GM06990 (cell line): ENCODE measurements at regions not wholly inside any gene's neighbourhood (a gene's known extent, or its start where the extent isn't known, plus 50 kb on each side); places are given as distances from the start of the nearest gene placed in this dataset.

Experiments used
- DNase-seq: peaks from one replicate; pipeline ENCODE4 v3.0.0-alpha.2; 2011; ENCODE audit not compliant: insufficient read length; ENCODE audit errors: extremely low read depth
- H3K27me3 ChIP-seq: replicated peaks from 2 replicates; pipeline ENCODE4 v1.6.0; 2011; ENCODE audit warnings: low read length; ENCODE audit not compliant: control insufficient read depth, insufficient read depth
- H3K36me3 ChIP-seq: 2 replicates; pipeline ENCODE4 v1.5.1; 2011; ENCODE audit warnings: low read length; ENCODE audit not compliant: control insufficient read depth, insufficient read depth
- H3K4me3 ChIP-seq: replicated peaks from 2 replicates; pipeline ENCODE4 v1.5.1; 2011; ENCODE audit warnings: low read depth, mild to moderate bottlenecking, control low read depth, low read length
- CTCF ChIP-seq: IDR thresholded peaks from 2 replicates; pipeline ENCODE4 v1.5.1; 2011; ENCODE audit warnings: low read length, control low read depth, mild to moderate bottlenecking, inconsistent platforms; ENCODE audit not compliant: insufficient read depth, poor library complexity, severe bottlenecking

DNA sequence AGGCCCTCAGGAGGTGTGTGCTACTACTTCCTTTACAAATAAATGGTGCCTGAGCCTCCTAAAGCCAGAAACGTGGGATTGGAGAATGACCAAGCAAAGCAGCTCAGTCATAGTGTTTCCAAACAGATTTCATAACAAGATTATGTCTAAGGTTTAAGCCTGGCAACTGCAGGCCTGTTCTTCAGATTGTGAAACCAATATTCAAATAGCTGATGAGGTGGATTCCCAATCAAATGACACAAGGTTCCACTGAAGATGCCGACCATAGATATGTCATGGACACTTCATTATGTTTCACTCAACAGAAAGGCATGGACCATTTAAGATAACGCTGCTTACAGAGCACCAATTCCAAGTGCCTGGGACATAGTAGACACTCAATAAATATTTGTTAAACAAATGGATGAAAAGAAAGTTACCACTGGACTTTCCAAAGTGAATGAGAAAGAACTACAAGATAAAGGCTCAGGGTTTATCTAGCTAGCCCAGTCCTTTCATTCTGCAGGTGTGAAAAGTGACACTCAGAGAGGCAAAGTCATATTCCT is 189.5 kb downstream of the ACTL7B start:
- no peaks in the 10 kb centered on the region for H3K27me3 ChIP-seq
- TF ChIP-seq CTCF: no peak
- DNase-seq: no peak
- H3K36me3 ChIP-seq: no peaks in the 10 kb centered on the region
- H3K4me3 ChIP-seq: no peak overlapping the region

DNA sequence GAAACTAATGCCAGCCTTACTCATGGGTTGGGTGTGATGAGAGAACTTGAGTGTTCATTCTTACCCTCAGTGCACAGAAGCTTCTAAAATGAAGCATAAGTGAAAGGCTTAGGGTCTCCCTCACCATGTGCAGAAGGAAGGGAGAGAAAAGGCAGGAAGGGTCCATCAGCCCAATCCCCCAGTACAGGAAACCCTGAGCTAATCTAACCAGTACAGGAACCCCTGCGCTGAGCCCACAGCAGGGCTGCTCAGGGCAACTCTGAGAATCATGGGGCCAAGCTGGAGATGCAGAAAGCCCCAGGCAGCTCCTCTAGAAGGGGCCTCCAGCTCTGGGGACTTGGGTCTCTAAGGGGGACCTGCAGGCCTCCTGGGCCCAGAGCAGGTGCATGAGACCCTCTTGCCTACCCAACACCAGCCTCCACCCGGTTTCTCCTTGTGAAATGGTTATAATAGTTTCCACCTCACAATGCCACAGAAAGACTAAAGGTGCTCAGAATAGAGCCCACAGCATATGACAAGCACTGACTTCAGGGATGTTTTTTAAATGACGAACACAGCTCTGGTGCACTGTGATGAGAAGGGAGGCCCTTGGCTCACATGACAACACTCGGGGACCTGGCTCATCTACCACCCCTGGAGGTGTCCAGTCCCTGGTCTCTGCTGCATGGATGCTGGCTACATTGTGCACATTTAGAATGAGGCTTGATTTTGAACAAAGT is 190.1 kb downstream of the ACTL7B start:
- no peak for DNase-seq
- Histone ChIP-seq H3K27me3 (no peaks in the 10 kb centered on the region), H3K4me3 (no peak overlapping the region), H3K36me3 (no peaks in the 10 kb centered on the region)
- no peak for TF ChIP-seq CTCF

DNA sequence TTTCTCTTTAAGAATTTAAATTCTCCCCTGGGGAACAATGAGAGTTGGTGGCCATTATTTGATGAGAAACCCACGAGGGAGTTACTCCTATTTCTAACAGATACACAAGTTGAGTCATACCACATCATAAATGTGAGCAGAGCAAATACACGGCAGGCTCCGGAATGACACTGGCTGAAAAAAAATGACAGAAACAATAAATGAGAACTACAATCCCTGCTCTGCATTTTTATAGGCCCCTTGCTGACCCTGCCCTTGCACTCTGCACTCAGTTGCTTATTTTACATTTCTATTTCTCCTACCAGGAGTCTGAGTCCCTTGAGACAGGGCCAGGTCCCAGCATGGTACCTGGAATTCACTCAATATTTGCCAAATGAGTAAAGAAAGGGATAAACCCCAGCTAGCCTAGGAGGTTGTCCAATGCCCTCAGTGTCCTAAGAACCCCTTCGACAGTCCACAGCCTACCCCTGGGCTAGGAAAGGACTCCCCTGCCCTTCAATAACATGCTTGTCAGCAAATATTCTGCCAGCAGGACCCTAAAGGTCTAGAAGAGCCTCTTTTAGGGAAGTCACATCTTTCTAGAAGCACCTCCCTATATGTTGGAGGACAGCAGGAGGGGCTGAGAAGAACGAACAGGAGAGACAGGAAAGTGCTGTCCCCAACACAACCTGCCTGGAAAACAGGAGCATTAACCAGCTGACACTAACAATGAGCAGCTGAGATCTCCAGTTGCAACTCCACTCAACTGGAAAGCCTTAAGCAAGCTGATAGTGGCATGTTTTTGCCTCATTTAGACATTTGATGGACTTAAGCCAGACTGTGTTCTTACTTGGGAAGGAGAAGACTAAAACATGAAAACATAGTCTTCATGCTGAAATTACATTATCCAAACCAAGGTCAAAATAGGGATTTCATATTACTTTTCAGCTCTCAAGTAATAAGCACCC is 191.2 kb downstream of the ACTL7B start:
- Histone ChIP-seq H3K4me3 (no peak overlapping the region), H3K36me3 (no peaks in the 10 kb centered on the region), H3K27me3 (no peaks in the 10 kb centered on the region)
- no peak for TF ChIP-seq CTCF
- no peak for DNase-seq

- no peak for DNase-seq
- Histone ChIP-seq H3K4me3 (no peak overlapping the region), H3K36me3 (no peaks in the 10 kb centered on the region), H3K27me3 (no peaks in the 10 kb centered on the region)
- no peak for TF ChIP-seq CTCF
Observed at GRCh38 chr9:108663422-108663821, 192.4 kb downstream of the ACTL7B start.

GRCh38 chr9:108662956-108663355 is 192.8 kb downstream of the ACTL7B start:
- TF ChIP-seq CTCF: no peak
- no peak overlapping the region for H3K4me3 ChIP-seq
- no peaks in the 10 kb centered on the region for H3K36me3 ChIP-seq
- no peak for DNase-seq
- no peaks in the 10 kb centered on the region for H3K27me3 ChIP-seq
